HL-60 (cell line): ENCODE measurements at regions not wholly inside any gene's neighbourhood (a gene's known extent, or its start where the extent isn't known, plus 50 kb on each side); places are given as distances from the start of the nearest gene placed in this dataset.

Experiments used
- CTCF ChIP-seq: IDR thresholded peaks from one replicate; pipeline ENCODE4 v1.5.1; 2011; ENCODE audit warnings: low read length, control low read depth, inconsistent platforms; ENCODE audit not compliant: insufficient read depth
- POLR2AphosphoS5 ChIP-seq: IDR thresholded peaks from 2 replicates; pipeline ENCODE4 v1.6.1; 2012; ENCODE audit warnings: low read depth

GRCh38 chr20:17172836-17173516 lies 53.9 kb upstream of the PCSK2 start:
- TF ChIP-seq POLR2AphosphoS5: no peak
- no peak for TF ChIP-seq CTCF
